Hindlimb muscle (tissue), 1 donor: ENCODE measurements at regions not wholly inside any gene's neighbourhood (a gene's known extent, or its start where the extent isn't known, plus 50 kb on each side); places are given as distances from the start of the nearest gene placed in this dataset.

ENCODE experiments used
- DNase-seq: peaks from one replicate; pipeline ENCODE4 v3.0.0-alpha.2; 2013

- DNase-seq, result no peak
Measured at GRCh38 chr3:70789878-70790277, 477.4 kb upstream of the MDFIC2 start.

GRCh38 chr3:70780790-70781189, 468.4 kb upstream of the MDFIC2 start:
- no peak for DNase-seq

- DNase-seq, result no peak
Measured at GRCh38 chr3:70779296-70779695, 466.9 kb upstream of the MDFIC2 start.

GRCh38 chr3:70776081-70776480, 463.6 kb upstream of the MDFIC2 start:
- no peak for DNase-seq

- no peak for DNase-seq
Measured at GRCh38 chr3:70775257-70775656, 462.8 kb upstream of the MDFIC2 start.

- DNase-seq, result no peak
Measured at GRCh38 chr3:70774641-70775040, 462.2 kb upstream of the MDFIC2 start.

GRCh38 chr3:70771426-70772147, 459.1 kb upstream of the MDFIC2 start:
- no peak for DNase-seq

GRCh38 chr3:70770650-70771049, 458.2 kb upstream of the MDFIC2 start:
- DNase-seq, result no peak

- DNase-seq, result peak; percentile 19
Measured at GRCh38 chr3:70766301-70766700, 453.9 kb upstream of the MDFIC2 start.

- DNase-seq, result no peak
Measured at GRCh38 chr3:70763894-70764293, 451.5 kb upstream of the MDFIC2 start.

- DNase-seq, result no peak
Measured at GRCh38 chr3:70757658-70758057, 445.2 kb upstream of the MDFIC2 start.

- DNase-seq, result no peak
Measured at GRCh38 chr3:70755526-70755925, 443.1 kb upstream of the MDFIC2 start.

GRCh38 chr3:70754314-70754713, 441.9 kb upstream of the MDFIC2 start:
- DNase-seq, result no peak

- DNase-seq, result no peak
Measured at GRCh38 chr3:70753572-70753971, 441.1 kb upstream of the MDFIC2 start.

GRCh38 chr3:70752051-70752450, 439.6 kb upstream of the MDFIC2 start:
- DNase-seq, result no peak

GRCh38 chr3:70749122-70749521, 436.7 kb upstream of the MDFIC2 start:
- no peak for DNase-seq

- DNase-seq, result no peak
Measured at GRCh38 chr3:70748593-70748992, 436.2 kb upstream of the MDFIC2 start.

GRCh38 chr3:70747847-70748246, 435.4 kb upstream of the MDFIC2 start:
- no peak for DNase-seq

- DNase-seq, result no peak
Measured at GRCh38 chr3:70744536-70744935, 432.1 kb upstream of the MDFIC2 start.

- DNase-seq, result no peak
Measured at GRCh38 chr3:70743754-70744153, 431.3 kb upstream of the MDFIC2 start.

GRCh38 chr3:70742081-70742480, 429.6 kb upstream of the MDFIC2 start:
- no peak for DNase-seq

- no peak for DNase-seq
Measured at GRCh38 chr3:70740872-70741271, 428.4 kb upstream of the MDFIC2 start.

- no peak for DNase-seq
Measured at GRCh38 chr3:70740071-70740470, 427.6 kb upstream of the MDFIC2 start.

GRCh38 chr3:70738291-70738681, 425.8 kb upstream of the MDFIC2 start:
- no peak for DNase-seq

- DNase-seq, result no peak
Measured at GRCh38 chr3:70737666-70738290, 425.3 kb upstream of the MDFIC2 start.
